Sciatic nerve (tissue), 2 donors: ENCODE measurements at regions not wholly inside any gene's neighbourhood (a gene's known extent, or its start where the extent isn't known, plus 50 kb on each side); places are given as distances from the start of the nearest gene placed in this dataset.
A peak's percentile ranks its signal among the peaks of the same experiment; 100 is the strongest.

Source experiments
- ATAC-seq: fragments of 200-7000 bp; cut with Tn5 transposase; one replicate; pipeline ENCODE4 v1.9.1; 2020; ENCODE audit warnings: mild to moderate bottlenecking, moderate library complexity
- DNase-seq: peaks from one replicate; pipeline ENCODE4 v3.0.0-alpha.2; 2020; ENCODE audit warnings: low spot score
- intact Hi-C: fragments of 100-400 bp; cut with DNase I; formaldehyde crosslinking; loops from one replicate; pipeline ENCODE4 v1.14.2; 2022
- donor health status: DM: no; HTN: no; CAD: no.
- donor health status: DM: no; HTN: no; CAD: no.

DNA sequence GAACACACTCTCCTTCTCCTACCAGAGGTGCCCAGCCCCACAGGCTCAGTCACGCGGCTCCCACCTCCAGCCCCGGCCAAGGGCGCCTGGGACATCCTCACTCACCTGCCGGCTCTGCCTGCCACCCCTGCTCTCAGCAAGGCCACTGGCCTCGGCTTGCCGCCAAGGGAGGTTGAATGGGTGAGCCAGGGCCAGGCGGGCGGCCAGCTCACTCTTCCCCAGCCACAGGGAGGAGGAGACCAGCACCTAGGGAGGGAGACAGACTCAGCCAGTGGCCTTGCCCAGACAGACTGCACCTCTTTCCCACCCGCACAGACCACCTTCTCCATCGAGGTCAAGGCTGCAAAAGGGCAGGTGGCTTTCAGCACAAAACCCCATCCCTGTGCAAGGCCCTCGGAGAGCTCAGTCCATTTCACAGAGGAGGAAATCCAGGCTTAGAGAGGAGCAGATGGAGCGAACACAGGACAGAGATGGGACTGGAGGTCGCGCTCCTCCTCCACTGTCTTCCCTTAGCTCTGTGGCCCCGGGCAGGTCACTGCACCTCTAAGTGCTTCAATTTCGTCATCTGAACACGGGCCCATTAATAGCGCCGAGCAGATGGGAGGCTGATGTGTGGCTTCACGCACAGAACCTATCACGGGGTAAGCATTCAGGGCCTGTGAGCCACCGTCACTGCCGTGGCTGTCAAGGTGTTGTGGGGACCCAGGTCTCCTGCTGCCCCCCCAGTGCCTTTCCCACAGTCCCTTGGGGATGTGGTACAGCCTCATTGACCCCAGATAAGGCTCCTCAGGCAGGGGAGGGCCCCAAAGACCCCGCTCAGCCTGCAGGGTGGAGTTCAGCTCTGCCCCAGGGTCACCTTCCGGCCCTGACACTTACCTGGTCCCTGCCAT, 56.1 kb downstream of the RMI2 start:
- intact Hi-C loops, result loop anchor here (5.0 to 10.0 kb wide), 2 partner anchors 251 to 413 kb away; no protein-coding TSS in a partner anchor
- ATAC-seq, result no peak
- no peak for DNase-seq

DNA sequence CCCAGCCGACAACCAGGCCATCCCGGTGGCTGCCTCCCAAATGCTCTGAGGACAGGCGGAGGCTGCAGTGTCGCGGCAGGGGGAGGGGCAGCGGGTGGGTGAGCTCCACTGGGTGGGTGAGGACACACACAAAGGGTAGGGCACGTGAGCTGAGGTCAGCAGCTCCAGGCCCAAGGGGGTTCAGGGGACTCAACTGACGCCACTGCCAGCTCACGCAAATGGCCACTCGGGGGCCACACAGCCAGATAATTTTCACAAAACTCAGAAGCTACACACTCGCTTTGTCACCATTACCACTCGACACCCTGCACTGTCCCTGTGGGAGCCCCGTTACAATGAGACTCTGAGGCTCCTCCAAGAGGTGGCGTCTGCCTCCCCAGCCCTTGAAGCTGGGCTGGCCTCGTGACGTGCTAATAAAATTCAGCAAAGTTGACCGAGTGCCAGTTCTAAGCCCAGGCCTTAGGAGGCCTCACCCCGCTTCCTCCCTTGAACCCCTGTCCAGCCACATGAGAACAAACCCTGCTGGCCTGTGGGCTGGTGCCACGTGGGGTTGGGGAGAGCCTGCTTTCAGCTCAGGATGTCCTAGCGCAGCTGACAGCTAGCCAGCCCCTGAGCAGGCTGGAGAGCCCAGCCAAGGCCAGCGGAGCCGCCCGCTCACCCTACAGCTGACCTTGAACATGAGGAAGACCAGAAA, 56.9 kb downstream of the RMI2 start:
- peak; percentile 47 for ATAC-seq
- intact Hi-C loops, result loop anchor here (5.0 to 10.0 kb wide), 2 partner anchors 250 to 413 kb away; no protein-coding TSS in a partner anchor
- no peak for DNase-seq

DNA sequence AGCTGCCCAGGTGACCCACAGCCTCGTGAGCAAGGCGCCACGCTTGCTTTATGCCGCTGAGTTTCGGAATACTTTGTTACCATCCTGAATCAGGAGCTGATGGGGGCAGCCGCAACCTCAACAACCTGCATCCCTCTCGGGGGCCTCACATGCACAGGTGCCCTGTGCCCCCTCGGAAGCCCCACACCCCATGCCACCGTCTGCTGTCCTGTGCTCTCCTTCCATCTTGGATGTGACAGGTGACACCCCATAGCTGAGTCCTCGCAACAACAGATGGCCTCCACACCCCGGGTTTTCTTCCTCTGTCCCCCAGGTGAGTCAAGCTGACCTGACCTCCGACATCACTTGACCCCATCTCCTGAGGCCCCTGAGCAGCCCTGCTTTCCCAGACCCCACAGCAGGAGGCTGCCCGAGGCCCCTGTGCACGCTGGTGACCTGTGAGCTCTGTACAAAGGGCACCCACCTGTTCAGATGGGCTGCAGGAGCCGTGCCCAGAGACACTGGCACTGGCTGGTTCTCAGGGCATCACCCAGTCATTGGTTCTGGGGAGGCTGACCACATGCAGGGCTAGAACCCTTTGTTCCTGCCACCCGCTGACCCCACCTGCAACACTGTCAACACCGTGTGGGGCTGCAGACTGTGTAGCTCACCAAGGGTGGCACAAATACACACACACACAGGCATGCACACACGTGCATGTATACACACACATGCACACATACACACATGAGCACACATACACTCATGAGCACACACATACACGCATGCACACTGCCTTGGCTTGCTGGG, 57.7 kb downstream of the RMI2 start:
- no peak for DNase-seq
- intact Hi-C loops, result loop anchor here (5.0 to 10.0 kb wide), 2 partner anchors 249 to 412 kb away; no protein-coding TSS in a partner anchor
- no peak for ATAC-seq

DNA sequence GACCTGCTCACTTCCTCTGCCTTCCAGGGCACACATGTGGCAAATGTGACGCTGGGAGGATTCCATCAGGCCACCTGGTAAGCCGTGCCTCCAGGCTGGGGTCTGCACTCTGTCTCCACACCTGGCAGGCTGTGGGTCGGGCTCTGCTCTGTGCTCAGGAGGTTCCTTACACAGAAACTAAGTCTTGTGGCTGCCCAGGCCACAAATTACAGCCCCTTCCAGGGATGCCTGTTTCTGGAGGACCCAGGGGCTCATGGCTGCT, 58.2 kb downstream of the RMI2 start:
- no peak for ATAC-seq
- intact Hi-C loops, result loop anchor here (5.0 to 10.0 kb wide), 2 partner anchors 249 to 411 kb away; no protein-coding TSS in a partner anchor
- DNase-seq, result no peak

DNA sequence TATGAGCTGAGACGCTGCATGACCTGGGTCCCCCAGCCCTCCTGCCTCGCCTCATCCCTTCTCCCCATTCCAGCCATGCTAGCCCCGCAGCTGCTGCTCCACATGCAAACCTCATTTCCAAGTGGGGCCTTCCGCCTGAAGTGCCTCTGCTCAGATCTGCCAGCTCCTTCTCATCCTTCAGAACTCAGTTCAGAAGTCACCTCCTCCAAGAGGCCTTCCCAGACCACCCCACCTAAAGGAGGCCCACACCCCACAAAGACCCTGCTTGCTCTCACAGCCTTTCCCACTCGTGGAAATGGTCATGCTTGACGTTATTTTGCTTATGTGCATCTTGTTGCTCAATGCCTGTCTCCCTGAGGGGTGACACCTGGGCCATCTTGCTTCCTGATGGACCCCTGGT, 58.7 kb downstream of the RMI2 start:
- intact Hi-C loops, result loop anchor here (5.0 to 10.0 kb wide), 2 partner anchors 248 to 411 kb away; no protein-coding TSS in a partner anchor
- no peak for ATAC-seq
- DNase-seq, result no peak

DNA sequence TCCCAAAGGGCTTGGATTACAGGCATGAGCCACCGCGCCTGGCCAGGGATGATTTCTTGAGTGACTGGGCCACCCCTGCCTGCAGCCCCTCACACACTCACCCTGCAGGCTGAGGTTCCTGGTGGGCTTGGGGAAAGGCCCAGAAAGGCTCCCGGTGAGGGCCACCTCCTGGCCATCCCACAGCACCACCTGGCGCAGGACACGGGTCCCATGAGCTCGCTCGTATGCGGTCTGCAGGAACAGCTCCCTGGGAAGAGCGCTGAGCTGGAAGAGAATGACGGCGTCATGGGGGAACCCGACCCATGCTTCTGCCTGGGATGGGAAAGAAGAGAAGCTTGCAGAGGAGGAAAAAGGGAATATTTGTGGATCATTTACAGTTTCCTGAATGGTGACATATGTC, 59.3 kb downstream of the RMI2 start:
- no peak for DNase-seq

DNA sequence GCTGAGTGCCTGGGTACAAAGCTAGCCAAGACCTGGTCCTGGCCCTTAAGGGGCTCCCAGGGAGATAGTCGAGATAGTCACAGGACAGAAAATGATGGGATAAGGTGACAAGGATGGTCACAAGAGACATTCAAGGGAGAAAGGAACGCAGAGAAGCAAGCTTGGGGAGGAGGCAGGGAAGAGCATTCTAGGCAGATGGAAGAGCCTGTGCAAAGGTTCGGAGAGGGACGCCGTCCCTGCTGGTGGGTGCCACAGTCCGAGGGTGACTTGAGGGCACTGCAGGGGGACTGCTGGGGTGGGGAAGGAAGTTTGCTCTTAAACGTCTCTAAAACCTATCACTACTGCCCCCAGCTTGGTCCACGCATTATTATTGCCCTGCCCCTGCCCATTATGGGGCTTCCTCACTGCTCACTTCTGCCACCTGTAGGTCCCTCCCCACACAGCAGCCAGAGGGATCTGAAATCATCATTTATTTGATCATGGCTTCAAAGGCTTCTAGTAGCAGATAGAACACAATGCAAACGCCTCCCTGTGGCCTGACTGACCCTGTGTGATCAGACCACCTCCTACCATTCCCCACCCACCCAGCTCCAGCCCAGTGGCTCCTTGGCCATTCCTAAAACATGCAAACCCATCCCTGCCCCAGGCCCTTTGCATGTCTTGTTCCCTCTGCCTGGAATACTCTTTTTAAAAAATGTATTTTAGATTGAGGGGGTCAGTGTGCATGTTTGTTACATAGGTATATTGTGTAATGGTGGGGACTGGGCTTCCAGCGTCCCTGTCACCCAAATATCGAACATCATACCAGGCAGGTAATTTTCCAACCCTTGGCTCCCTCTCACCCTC, 60.3 kb downstream of the RMI2 start:
- ATAC-seq, result no peak

More for the DNA sequence above, 59.3 kb downstream of the RMI2 start:
- intact Hi-C loops, result loop anchor here (5.0 to 10.0 kb wide), 2 partner anchors 248 to 410 kb away; no protein-coding TSS in a partner anchor
- ATAC-seq, result no peak

DNA sequence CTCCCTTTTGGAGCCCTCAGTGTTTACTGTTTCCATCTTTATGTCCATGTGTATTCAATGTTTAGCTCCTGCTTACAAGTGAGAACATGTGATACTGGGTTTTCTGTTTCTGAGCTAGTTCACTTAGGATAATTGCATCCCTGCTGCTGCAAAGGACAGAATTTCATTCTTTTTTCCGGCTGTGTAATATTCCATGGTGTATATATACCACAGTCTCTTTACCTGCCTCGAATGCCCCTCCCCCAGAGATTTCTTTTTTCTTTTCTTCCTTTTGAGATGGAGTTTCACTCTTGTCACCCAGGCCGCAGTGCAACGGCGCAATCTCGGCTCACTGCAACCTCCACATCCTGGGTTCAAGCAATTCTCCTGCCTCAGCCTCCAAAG, 60.9 kb downstream of the RMI2 start:
- no peak for DNase-seq
- intact Hi-C loops, result loop anchor here (10.0 kb wide), 1 partner anchor 409 kb away; no protein-coding TSS in a partner anchor
- no peak for ATAC-seq

More for the DNA sequence above, 60.3 kb downstream of the RMI2 start:
- intact Hi-C loops, result loop anchor here (10.0 kb wide), 1 partner anchor 409 kb away; no protein-coding TSS in a partner anchor
- DNase-seq, result no peak

DNA sequence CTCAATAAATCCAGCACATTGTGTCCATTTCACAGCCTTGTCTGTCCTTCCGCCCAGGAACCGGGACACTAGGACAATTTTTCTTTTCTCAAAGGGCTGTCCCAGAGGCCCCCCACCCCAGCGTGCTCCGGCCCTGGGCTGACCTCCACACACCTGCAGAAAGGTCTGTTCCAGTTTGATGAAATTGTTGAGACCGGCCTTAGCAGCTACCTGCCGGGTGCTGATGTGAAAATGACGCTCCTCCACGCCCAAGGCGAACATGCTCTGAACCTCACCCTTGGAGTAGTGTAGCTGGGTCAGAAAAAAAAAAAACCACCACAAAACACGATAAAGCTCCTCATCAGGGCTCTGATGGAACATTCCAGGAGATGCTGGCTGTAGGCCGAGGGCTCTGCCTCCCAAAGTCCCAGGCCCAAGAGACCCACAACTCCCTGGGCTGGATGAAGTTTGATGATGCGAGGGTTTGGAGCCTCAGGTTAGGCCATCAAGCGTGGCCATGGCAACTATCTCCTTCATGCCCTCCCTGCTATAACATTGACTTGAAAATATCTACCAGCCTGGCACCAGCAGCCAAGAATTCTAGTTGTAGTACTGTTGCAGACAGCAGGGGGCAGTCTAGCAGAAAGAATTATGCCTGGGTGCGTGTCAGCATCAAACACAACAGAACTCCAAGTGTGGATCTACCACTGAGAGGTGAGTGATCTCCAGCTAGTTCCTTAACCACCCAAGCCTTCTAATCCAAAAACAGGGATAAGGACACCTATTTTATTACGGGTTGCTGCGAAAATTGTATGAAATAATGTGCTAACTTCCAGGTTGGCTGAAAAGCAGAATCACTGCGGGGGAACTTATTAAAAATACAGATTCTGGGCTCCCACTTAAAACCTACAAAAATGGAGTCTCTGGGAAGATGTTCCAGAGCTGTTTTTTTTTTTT, 62.1 kb downstream of the RMI2 start:
- ATAC-seq (peak; percentile 77), DNase-seq (peak; percentile 78)
- intact Hi-C loops, result loop anchor here (10.0 kb wide), 1 partner anchor 407 kb away; no protein-coding TSS in a partner anchor

DNA sequence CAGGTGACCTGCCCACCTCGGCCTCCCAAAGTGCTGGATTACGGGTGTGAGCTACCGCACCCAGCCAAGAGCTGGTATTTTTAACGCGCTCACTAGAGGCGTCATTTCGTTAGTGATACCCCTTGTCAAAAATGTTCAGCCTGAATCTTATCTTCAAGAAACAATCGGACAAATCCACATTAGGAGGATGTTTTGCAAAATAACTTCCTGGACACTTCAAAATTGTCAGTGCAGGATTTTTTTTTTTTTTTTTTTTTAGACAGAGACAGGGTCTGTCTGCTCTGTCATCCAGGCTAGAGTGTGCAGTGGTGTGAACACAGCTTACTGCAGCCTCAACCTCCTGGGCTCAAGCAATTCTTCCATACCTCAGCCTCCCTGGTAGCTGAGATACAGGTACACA, 63.0 kb downstream of the RMI2 start:
- no peak for ATAC-seq
- intact Hi-C loops, result loop anchor here (10.0 kb wide), 1 partner anchor 407 kb away; no protein-coding TSS in a partner anchor
- DNase-seq, result no peak

DNA sequence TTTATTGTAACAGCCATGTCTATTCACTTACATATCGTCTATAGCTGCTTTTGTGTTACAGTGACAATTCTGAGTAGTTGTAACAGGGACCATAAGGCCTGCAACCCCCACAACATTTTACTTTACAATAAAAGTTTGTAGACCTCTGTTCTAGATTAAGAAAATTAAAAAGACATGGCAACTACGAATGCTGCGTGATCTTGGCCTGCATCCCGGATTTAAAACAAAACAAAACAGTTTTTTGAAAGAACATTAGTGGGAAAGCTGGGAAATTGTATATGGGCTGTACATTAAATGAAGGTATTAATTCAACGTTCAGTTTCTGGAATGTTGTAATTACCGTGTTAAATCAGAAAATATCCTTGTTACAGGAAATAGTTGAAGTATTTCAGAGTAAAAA, 64.1 kb downstream of the RMI2 start:
- DNase-seq, result no peak
- intact Hi-C loops, result loop anchor here (10.0 kb wide), 1 partner anchor 405 kb away; no protein-coding TSS in a partner anchor
- ATAC-seq, result no peak

DNA sequence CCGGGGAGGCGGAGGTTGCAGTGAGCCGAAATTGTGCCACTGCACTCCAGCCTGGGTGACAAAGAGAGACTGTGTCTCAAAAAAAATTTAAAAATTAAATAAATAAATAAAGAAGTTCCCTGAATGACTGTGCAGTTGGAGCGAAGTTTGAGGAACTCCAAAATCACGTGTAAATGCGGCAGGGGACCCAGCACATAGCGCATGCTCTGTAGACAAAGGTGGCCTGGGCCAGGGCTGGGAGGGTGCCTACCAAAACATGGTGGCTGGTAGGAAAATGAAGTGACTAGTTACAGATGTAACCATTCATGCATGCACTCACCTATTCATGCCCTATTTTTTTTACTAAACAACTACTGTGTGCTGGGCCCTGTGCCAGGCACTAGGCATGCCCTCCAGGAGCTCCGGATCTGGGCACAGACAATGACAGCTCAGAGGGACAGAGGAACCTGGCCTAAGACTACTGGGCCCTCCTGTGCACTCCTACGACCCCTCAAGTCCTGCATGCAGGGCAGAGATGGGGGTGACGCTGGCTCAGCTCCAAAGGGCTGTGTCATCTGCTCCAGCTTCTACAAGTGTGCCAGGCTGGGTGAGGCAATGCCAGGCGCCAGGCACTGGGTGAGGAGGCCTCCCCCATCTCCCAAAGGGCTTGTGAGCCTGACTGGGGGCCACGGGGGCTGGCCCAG, 65.3 kb downstream of the RMI2 start:
- intact Hi-C loops, result no loop called here
- DNase-seq, result no peak
- peak; percentile 58 for ATAC-seq

DNA sequence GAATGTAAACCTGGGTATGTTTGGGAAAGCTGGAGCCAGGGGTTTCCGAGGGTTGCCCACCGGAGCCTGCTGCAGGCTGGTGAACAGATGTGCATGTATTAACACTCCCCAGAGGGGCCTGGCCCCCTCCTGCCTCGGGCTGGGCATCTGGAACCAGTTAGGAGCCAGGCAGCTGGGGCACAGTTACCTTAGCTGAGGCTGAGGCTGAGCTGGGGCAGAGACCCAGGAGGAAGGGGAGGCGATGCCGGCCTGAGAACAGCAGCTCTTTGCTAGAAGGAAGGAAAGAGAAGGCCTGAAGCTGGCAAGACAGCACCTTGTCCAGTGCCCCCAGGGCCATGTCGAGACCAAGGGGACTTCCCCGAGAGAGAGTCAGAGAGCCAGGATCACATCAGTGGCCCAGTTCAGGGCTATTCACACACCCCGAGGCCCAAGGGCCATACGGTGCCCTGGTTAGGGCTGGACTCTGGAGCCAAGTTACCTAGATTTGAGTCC, 65.8 kb downstream of the RMI2 start:
- no peak for ATAC-seq
- intact Hi-C loops, result no loop called here
- no peak for DNase-seq

DNA sequence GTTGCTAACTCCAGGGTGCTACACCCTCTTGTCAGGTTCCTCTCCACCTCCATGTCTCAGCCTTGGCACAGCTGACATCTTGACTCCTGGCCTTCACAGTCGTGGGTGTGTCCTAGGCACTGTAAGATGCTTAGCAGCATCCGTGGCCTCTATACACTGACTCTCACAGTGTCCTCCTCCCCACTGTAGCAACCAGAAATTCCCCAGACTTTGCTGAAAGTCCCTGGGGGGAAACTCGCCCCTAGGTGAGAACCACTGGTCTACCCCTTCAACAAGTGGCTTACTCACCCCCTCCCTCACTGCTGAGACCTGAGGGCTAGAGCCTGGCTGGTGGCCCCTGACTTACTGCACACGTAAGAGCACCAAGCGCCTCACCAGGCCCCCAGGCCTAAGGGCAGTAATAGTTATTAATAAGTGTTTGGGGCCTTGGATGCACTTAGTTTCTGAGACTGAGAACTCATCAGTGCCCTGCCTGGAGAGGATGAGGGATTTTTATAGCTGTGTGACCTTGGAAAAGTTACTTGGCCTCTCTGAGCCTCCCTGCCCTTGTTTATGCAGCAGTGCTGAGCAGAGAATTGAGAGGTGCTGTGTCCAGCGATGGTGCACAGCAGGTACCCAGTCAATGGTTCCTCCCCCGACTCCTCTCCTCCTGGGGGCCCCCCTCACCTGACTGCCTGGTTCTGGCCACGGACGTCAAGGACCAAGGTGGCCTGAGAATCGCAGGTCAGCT, 67.1 kb downstream of the RMI2 start:
- intact Hi-C loops, result no loop called here
- no peak for DNase-seq
- no peak for ATAC-seq

DNA sequence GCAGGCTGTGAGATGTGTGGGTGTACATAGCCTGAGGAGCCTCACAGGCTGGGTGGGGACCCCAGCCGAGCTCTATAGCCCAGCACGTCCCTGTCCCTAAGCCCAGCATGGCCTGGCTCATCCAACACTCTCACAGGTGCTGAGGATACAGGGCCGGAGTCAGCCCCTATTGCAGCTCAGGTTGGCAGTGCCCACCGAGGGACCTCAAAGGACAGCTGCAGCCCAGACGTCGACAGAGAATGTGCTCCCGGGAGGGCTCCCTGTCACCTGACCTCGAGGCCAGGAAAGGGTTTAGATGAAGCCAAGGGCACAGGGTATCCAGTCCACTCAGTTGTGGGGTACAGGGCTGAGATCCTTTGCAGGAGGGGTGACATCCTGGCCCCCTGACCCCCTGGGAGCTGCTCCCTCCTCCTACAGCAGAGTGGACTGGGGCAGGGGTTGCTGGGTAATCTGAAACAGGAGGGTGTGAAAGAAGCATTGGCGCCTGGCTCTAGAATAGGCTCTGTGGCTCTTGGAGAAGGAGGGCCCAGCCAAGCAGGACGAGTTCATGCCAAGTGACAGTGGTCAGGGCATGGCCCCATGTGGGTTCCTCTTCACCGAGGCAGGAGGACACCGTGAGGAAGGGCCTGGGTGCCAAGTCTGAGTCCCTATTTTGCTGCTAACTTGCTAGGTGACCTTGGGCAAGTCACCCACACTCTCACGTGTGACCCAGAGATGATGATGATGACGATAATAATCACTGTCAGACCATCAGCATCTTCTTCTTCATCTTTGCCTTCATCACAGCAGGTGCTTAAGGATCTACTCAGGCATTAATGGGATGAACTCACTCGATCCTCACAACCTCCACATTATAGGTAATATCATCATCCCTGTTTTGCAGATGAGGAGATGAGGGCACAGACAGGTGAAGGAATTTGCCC, 68.0 kb downstream of the RMI2 start:
- no peak for ATAC-seq
- intact Hi-C loops, result no loop called here
- no peak for DNase-seq
